HG02981 (cell line): ENCODE measurements at regions not wholly inside any gene's neighbourhood (a gene's known extent, or its start where the extent isn't known, plus 50 kb on each side); places are given as distances from the start of the nearest gene placed in this dataset.
"Not testable (repeated sequence)": the region's sequence is repeated elsewhere in the genome, so short reads cannot be mapped to it uniquely, and the experiment has no call there.

Experiments used
- ATAC-seq: cut with Tn5 transposase; IDR thresholded peaks from one replicate; pipeline ENCODE4 v1.9.1; 2021; ENCODE audit warnings: mild to moderate bottlenecking, moderate library complexity; ENCODE audit not compliant: unreplicated experiment

GRCh38 chr6:81148751-81149150 is 603.7 kb downstream of the TENT5A start:
- ATAC-seq, result no peak

GRCh38 chr6:81145506-81145905 is 607.0 kb downstream of the TENT5A start:
- ATAC-seq, result no peak

DNA sequence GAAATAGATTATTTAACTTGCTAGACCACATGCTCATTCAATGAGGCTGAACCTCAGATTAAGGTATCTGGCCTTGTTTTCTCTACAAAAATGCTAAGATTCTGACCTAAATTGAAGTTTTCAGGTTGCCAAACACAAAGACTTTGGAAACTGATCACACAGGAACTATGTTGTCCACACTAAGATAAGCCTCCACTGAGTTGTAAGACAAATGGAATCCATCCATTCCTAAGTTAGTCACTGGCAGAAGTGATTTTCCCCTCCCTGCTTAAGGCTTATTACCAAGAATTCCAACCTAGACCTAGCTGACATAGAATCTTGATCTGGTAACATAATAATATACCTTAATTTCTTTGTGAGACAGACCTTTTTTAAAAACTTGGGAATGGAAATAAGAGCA is 608.1 kb downstream of the TENT5A start:
- no peak for ATAC-seq

DNA sequence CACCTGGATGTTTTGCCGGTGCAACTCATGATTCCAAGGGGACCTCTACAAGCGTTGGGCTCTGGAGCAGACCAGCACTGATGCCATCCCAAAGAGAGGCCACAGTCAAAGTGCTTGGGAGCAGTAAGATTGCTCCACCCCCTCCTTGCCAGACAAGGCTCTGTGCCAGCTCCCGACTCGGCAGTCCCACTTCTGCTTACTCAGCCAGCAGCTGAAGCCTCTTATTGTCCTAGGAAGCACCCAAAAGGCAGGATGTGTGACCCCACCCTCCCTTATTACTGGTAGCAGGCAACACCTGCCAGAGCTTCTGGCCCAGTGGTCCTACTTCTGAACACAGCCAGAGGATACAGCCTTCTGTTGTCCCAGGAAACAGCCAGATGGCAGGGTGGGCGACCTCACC is 614.2 kb downstream of the TENT5A start:
- ATAC-seq, result no peak

DNA sequence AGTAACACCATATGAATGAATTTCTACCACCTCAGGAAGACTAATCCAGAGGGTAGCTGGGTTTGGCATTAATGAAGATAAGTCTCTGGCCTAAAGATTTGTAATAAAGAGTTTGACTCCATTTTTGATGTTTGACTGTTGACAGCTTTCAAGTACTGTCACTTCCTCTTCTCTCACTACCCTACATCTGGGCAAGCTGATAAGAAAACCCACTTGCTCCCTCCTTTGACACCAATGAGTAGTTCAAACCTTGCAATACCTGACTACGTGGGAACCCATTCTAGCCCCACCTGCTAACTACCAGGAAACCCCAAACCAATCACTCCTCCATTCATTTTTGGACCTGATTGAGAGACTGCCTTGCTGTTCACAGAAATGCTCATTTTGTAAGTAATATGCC is 621.5 kb downstream of the TENT5A start:
- no peak for ATAC-seq

DNA sequence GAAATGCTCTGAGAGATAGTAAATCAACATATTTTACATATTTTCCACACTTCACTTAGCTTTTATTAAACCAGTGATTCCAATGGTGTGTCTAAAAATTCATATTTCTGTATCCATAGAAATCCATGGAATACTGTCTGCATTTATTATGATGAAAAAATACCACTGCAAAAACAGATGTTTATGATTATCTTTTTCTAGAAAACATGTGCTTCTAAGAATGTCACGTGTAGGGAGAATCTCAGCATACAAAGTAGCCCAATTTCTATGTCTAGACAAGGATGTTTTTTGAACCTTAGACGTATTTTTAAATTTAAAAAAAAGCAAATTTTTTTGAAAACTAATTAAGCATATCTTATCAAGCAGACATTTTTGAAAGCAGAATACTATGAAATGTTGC is 622.4 kb downstream of the TENT5A start:
- no peak for ATAC-seq

GRCh38 chr6:81128671-81129070 is 623.8 kb downstream of the TENT5A start:
- ATAC-seq, result no peak

DNA sequence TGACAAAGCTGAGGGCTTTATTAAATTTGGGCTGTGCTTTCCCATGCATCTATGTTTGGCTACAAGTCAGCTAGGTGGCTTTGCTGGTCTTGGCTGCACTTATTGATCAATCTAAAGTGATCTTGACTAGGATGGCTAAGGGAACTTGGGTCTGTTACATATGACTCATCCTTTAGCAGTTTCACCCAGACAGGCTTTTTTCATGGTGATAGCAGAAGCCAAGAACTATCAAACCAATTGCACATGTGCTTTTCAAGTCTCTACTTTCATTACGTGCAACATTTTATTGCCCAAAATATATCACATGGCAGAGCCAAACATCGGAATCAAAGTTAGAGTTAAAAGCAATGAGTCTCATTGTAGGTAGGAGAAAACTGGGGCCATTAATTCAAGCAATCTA is 626.3 kb downstream of the TENT5A start:
- no peak for ATAC-seq

DNA sequence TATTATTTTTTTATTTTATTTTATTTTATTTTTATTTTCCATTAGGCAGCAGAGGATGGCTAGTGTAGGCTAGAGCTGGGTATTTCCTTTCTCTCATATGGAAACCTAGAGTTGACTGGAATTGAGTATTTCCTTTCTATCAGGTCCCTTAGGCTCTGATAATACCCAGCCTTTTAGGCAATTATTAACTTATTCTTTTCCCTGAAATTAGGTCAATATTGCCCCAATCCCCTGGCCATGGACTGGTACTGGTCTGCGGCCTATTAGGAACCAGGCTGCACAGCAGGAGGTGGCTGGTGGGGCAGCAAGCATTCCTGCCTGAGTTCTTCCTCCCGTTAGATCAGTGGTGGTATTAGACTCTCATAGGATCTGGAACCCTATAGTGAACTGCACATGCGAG is 632.2 kb downstream of the TENT5A start:
- ATAC-seq, result no peak

GRCh38 chr6:81105998-81106397 is 646.5 kb downstream of the TENT5A start:
- ATAC-seq, result no peak

DNA sequence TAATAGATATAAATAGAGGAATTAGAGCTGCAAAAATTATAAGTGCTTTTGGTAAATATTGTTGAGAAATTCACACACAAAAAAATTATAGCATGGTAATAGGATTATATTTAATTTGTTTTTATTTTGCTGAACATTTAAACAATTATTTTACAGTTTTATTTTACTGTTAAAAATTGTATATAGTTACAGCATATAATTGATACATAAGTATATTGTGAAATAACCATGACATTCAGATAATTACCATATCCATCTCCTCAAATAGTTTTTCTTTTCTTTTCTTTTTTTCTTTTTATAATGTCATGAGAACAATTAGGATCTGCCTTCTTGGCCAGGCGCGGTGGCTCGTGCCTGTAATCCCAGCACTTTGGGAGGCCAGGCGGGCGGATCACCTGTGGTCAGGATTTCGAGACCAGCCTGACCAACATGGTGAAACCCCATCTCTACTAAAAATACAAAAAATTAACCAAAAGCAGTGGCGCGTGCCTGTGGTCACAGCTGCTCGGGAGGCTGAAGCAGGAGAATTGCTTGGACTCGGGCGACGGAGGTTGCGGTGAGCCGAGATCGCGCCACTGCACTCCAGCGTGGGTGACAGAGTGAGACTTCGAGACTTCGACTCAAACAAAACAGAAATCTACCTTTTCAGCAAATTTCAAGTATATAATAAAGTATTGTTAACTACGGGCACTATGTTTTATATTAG is 654.2 kb downstream of the TENT5A start:
- ATAC-seq, result no peak

- ATAC-seq, result not testable (repeated sequence)
Measured at GRCh38 chr6:81096464-81096863, 656.0 kb downstream of the TENT5A start.

DNA sequence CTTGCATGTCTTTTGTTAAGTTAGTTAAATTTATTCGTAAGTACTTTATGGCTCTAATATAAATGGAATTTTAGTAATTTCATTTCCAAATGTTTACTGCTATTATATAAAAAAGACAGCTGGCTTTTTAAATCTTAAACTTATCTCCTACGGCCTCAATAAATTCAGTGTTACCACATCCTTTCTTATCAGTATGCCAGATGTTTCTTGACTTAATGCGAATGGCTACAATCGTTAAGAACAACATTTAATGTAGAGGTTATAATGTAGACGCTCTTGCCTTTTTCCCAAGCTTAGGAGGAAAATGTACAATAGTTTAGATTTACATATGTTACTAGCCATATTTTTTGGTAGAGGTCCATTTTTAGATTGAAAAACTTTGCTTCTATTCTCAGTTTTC is 659.4 kb downstream of the TENT5A start:
- ATAC-seq, result no peak

DNA sequence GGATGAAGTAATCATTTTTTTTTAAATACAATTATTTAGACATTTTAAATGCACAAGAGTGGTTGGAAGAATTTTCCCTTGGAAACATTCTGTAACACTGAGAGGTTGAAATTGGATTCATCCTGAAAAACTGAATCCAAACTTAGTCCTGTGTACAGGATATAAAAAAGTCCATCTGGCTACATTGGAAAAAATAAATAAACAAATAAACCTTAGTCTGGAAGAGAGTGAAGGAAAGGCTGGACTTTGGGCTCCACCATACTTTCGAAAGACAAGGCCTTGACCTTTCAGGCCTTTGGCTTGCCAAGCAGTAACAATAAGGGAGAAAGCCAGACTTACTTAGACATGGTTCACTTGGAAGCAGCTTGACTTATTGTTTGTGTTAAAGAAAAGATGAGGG is 664.3 kb downstream of the TENT5A start:
- ATAC-seq, result no peak

GRCh38 chr6:81086991-81087390 is 665.5 kb downstream of the TENT5A start:
- ATAC-seq, result no peak

GRCh38 chr6:81085431-81085790 is 667.1 kb downstream of the TENT5A start:
- ATAC-seq, result no peak

GRCh38 chr6:81084776-81085430 is 667.6 kb downstream of the TENT5A start:
- no peak for ATAC-seq

- ATAC-seq, result no peak
Measured at GRCh38 chr6:81075974-81076373, 676.5 kb downstream of the TENT5A start.

DNA sequence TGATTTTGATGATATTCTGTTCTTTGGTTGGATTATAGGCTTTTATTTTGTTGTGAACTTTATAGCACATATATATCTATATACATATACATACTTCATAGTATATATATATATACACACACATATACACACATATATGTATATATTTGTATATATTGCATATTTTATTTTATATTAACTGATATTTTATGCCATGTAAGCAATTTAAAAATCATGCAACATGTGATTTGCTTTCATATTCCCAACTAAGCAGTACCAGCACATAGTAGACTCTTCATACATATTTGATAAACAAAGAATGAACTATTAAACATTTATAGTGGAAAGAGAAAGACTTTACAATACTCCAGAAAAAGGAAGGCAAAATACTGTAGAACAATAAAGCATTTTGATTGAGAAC is 679.2 kb downstream of the TENT5A start:
- ATAC-seq, result no peak

DNA sequence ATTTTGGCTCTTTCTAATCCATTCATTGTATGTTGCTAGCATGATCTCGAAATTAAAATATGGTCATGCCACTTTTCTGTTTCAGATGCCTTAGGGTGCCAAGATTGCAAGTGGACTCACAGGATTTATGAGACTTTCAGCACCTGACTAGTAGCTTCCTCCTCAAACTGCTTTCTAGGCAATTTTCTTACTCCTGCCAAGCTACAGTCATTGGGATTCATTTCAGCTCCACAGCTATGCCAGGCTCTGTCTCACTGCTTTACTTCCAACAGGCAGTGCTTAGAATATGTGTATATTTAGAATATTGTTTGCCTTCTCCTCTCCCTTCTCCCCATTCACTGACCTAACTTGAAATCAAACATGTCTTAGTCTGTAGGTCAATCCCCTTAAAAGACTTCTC is 681.4 kb downstream of the TENT5A start:
- ATAC-seq, result no peak

DNA sequence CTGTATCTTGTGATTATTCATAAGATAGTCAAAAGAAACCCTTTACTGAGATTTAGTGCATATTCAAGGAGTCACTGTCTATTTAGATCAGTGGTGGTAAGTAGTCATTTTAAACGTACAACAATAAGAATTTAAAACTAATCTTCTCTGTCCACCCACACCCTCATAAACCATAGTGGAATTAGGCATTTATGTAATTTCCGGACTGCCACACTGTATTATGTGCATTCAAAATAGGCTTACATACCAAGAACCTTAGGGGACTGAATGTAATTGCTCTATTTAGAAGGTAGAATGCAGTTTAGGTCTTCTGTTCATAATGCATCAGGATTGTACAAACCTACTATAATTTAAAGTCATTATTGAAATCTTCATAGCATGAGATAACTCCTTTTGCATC is 685.4 kb downstream of the TENT5A start:
- ATAC-seq, result no peak

DNA sequence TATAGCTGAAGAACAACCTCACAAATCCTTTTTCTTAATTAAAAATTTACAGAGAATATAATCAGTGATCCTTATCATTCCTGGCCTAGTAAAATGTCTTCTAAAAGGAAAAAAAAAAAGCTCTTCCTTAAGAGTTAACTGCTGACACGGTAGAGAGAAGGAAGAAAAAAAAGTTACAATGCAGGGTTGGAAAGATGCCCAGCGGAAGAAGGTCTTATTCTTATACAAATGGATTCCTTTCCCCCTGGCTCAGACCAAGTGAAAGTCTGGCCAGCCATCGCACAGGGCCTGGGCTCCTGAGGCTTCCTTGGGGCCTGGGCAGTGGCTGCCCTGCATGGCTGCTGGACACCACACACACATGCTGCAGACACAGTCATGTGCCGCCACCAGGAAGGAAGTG is 688.6 kb downstream of the TENT5A start:
- ATAC-seq, result no peak

GRCh38 chr6:81054036-81054435 is 698.4 kb downstream of the TENT5A start:
- ATAC-seq, result no peak
